Activated CD4-positive, alpha-beta memory T cell treated with anti-CD3 and anti-CD28 coated beads for 36 hours (primary cell): ENCODE measurements at regions not wholly inside any gene's neighbourhood (a gene's known extent, or its start where the extent isn't known, plus 50 kb on each side); places are given as distances from the start of the nearest gene placed in this dataset.
"Not testable (repeated sequence)": the region's sequence is repeated elsewhere in the genome, so short reads cannot be mapped to it uniquely, and the experiment has no call there.

Experiments
- CTCF ChIA-PET: fragments of 350-600 bp; sonication (Branson Sonifier 250); formaldehyde crosslinking; loops from one replicate; lab custom pipeline; 2021; ENCODE audit warnings: antibody characterized with exemption, inconsistent platforms; lab: Charles Lee
- POLR2A ChIA-PET: fragments of 350-600 bp; sonication (Branson Sonifier 250); formaldehyde crosslinking; loops from one replicate; lab custom pipeline; 2021; ENCODE audit warnings: antibody characterized with exemption; lab: Charles Lee
- DNase-seq: peaks from one replicate; pipeline ENCODE4 v3.0.0-alpha.2; 2020
- H3K27ac Mint-ChIP-seq: one replicate; pipeline ENCODE4 v1.8.0; 2021; ENCODE audit warnings: mixed read lengths
- H3K27me3 Mint-ChIP-seq: one replicate; pipeline ENCODE4 v1.8.0; 2021; ENCODE audit warnings: mixed read lengths
- H3K36me3 Mint-ChIP-seq: one replicate; pipeline ENCODE4 v1.8.0; 2021; ENCODE audit warnings: mixed read lengths
- H3K4me1 Mint-ChIP-seq: one replicate; pipeline ENCODE4 v1.8.0; 2021; ENCODE audit warnings: low read depth, mixed read lengths
- H3K4me3 Mint-ChIP-seq: one replicate; pipeline ENCODE4 v1.8.0; 2021; ENCODE audit warnings: mild to moderate bottlenecking, mixed read lengths
- H3K9me3 Mint-ChIP-seq: one replicate; pipeline ENCODE4 v1.8.0; 2021; ENCODE audit warnings: mixed read lengths
- intact Hi-C: fragments of 100-400 bp; cut with micrococcal nuclease; formaldehyde crosslinking; loops from one replicate; pipeline ENCODE4 v1.15.1; 2023

GRCh38 chrX:88937616-88938015 lies 190.6 kb downstream of the CPXCR1 start:
- CTCF ChIA-PET: no interaction called here

GRCh38 chrX:88940904-88941303 lies 193.9 kb downstream of the CPXCR1 start:
- peaks cover 2% of the 10 kb centered on the region for H3K9me3 Mint-ChIP-seq
- ChIA-PET CTCF (no interaction called here), POLR2A (no interaction called here)
- H3K4me3 Mint-ChIP-seq: no peak overlapping the region
- no peaks in the 10 kb centered on the region for H3K4me1 Mint-ChIP-seq
- no peak for DNase-seq
- H3K27me3 Mint-ChIP-seq: no peaks in the 10 kb centered on the region
- intact Hi-C loops: no loop called here
- no peak overlapping the region for H3K27ac Mint-ChIP-seq
- H3K36me3 Mint-ChIP-seq: no peaks in the 10 kb centered on the region

More at GRCh38 chrX:88937616-88938015, 190.6 kb downstream of the CPXCR1 start:
- POLR2A ChIA-PET: no interaction called here
- Mint-ChIP-seq H3K4me3 (no peak overlapping the region), H3K4me1 (no peaks in the 10 kb centered on the region), H3K9me3 (peaks cover 7% of the 10 kb centered on the region), H3K27me3 (no peaks in the 10 kb centered on the region), H3K27ac (no peak overlapping the region), H3K36me3 (no peaks in the 10 kb centered on the region)
- DNase-seq: no peak
- intact Hi-C loops: no loop called here

GRCh38 chrX:88944661-88945060 lies 197.6 kb downstream of the CPXCR1 start:
- H3K4me1 Mint-ChIP-seq: no peaks in the 10 kb centered on the region
- intact Hi-C loops: no loop called here
- H3K9me3 Mint-ChIP-seq: peaks cover 2% of the 10 kb centered on the region
- CTCF ChIA-PET: no interaction called here
- no peak for DNase-seq
- no peaks in the 10 kb centered on the region for H3K27me3 Mint-ChIP-seq
- H3K27ac Mint-ChIP-seq: no peak overlapping the region
- POLR2A ChIA-PET: no interaction called here
- H3K36me3 Mint-ChIP-seq: no peaks in the 10 kb centered on the region
- H3K4me3 Mint-ChIP-seq: no peak overlapping the region

- H3K27me3 Mint-ChIP-seq, intact Hi-C loops, H3K36me3 Mint-ChIP-seq, CTCF ChIA-PET, H3K4me3 Mint-ChIP-seq, H3K27ac Mint-ChIP-seq, H3K4me1 Mint-ChIP-seq, DNase-seq, POLR2A ChIA-PET: not testable (repeated sequence)
- H3K9me3 Mint-ChIP-seq: peaks cover 12% of the 10 kb centered on the region
Observed at GRCh38 chrX:88956059-88956458, 209.0 kb downstream of the CPXCR1 start.

GRCh38 chrX:88977835-88978234 lies 230.8 kb downstream of the CPXCR1 start:
- Mint-ChIP-seq H3K4me1 (no peaks in the 10 kb centered on the region), H3K4me3 (no peak overlapping the region), H3K9me3 (no peaks in the 10 kb centered on the region), H3K27ac (no peak overlapping the region), H3K36me3 (no peaks in the 10 kb centered on the region), H3K27me3 (no peaks in the 10 kb centered on the region)
- ChIA-PET CTCF (no interaction called here), POLR2A (no interaction called here)
- no peak for DNase-seq
- intact Hi-C loops: no loop called here

GRCh38 chrX:88982183-88982582 lies 235.2 kb downstream of the CPXCR1 start:
- intact Hi-C loops: no loop called here
- Mint-ChIP-seq H3K9me3 (no peaks in the 10 kb centered on the region), H3K4me1 (no peaks in the 10 kb centered on the region), H3K27ac (no peak overlapping the region), H3K27me3 (no peaks in the 10 kb centered on the region), H3K4me3 (no peak overlapping the region), H3K36me3 (no peaks in the 10 kb centered on the region)
- no peak for DNase-seq
- ChIA-PET POLR2A (no interaction called here), CTCF (no interaction called here)

- no peak overlapping the region for H3K27ac Mint-ChIP-seq
- ChIA-PET POLR2A (no interaction called here), CTCF (no interaction called here)
- no peaks in the 10 kb centered on the region for H3K9me3 Mint-ChIP-seq
- no peaks in the 10 kb centered on the region for H3K4me1 Mint-ChIP-seq
- H3K4me3 Mint-ChIP-seq: no peak overlapping the region
- no peaks in the 10 kb centered on the region for H3K27me3 Mint-ChIP-seq
- H3K36me3 Mint-ChIP-seq: no peaks in the 10 kb centered on the region
- DNase-seq: no peak
- intact Hi-C loops: no loop called here
Observed at GRCh38 chrX:88982933-88983332, 235.9 kb downstream of the CPXCR1 start.

- H3K4me3 Mint-ChIP-seq: no peak overlapping the region
- ChIA-PET POLR2A (no interaction called here), CTCF (no interaction called here)
- intact Hi-C loops: no loop called here
- DNase-seq: no peak
- no peak overlapping the region for H3K27ac Mint-ChIP-seq
- no peaks in the 10 kb centered on the region for H3K9me3 Mint-ChIP-seq
- no peaks in the 10 kb centered on the region for H3K27me3 Mint-ChIP-seq
- H3K36me3 Mint-ChIP-seq: no peaks in the 10 kb centered on the region
- no peaks in the 10 kb centered on the region for H3K4me1 Mint-ChIP-seq
Observed at GRCh38 chrX:88988796-88989195, 241.8 kb downstream of the CPXCR1 start.

- ChIA-PET POLR2A (no interaction called here), CTCF (no interaction called here)
- DNase-seq: no peak
- Mint-ChIP-seq H3K4me3 (no peak overlapping the region), H3K27ac (no peak overlapping the region), H3K4me1 (no peaks in the 10 kb centered on the region), H3K36me3 (no peaks in the 10 kb centered on the region), H3K27me3 (no peaks in the 10 kb centered on the region), H3K9me3 (no peaks in the 10 kb centered on the region)
- intact Hi-C loops: no loop called here
Observed at GRCh38 chrX:88990882-88991582, 244.0 kb downstream of the CPXCR1 start.

GRCh38 chrX:88991583-88992132 lies 244.6 kb downstream of the CPXCR1 start:
- CTCF ChIA-PET: no interaction called here
- Mint-ChIP-seq H3K27me3 (no peaks in the 10 kb centered on the region), H3K4me1 (no peaks in the 10 kb centered on the region), H3K36me3 (no peaks in the 10 kb centered on the region), H3K4me3 (no peak overlapping the region), H3K9me3 (no peaks in the 10 kb centered on the region), H3K27ac (no peak overlapping the region)
- intact Hi-C loops: no loop called here
- POLR2A ChIA-PET: no interaction called here
- no peak for DNase-seq

- intact Hi-C loops: no loop called here
- ChIA-PET CTCF (no interaction called here), POLR2A (no interaction called here)
- no peak for DNase-seq
- no peak overlapping the region for H3K4me3 Mint-ChIP-seq
- H3K27ac Mint-ChIP-seq: no peak overlapping the region
- H3K36me3 Mint-ChIP-seq: no peaks in the 10 kb centered on the region
- H3K4me1 Mint-ChIP-seq: no peaks in the 10 kb centered on the region
- H3K27me3 Mint-ChIP-seq: no peaks in the 10 kb centered on the region
- H3K9me3 Mint-ChIP-seq: peaks cover 2% of the 10 kb centered on the region
Observed at GRCh38 chrX:89021964-89022363, 274.9 kb downstream of the CPXCR1 start.

- Mint-ChIP-seq H3K4me1 (no peaks in the 10 kb centered on the region), H3K27me3 (no peaks in the 10 kb centered on the region), H3K27ac (no peak overlapping the region), H3K36me3 (no peaks in the 10 kb centered on the region), H3K9me3 (no peaks in the 10 kb centered on the region), H3K4me3 (no peak overlapping the region)
- intact Hi-C loops: no loop called here
- ChIA-PET POLR2A (no interaction called here), CTCF (no interaction called here)
- no peak for DNase-seq
Observed at GRCh38 chrX:89033723-89034122, 286.7 kb downstream of the CPXCR1 start.

GRCh38 chrX:89034679-89035078 lies 287.7 kb downstream of the CPXCR1 start:
- POLR2A ChIA-PET: no interaction called here
- Mint-ChIP-seq H3K27ac (no peak overlapping the region), H3K4me3 (no peak overlapping the region), H3K27me3 (no peaks in the 10 kb centered on the region), H3K9me3 (no peaks in the 10 kb centered on the region), H3K4me1 (no peaks in the 10 kb centered on the region), H3K36me3 (no peaks in the 10 kb centered on the region)
- intact Hi-C loops: no loop called here
- DNase-seq: no peak
- CTCF ChIA-PET: no interaction called here
